Neural progenitor cell (in vitro differentiated cells): ENCODE measurements at regions not wholly inside any gene's neighbourhood (a gene's known extent, or its start where the extent isn't known, plus 50 kb on each side); places are given as distances from the start of the nearest gene placed in this dataset.
"Not testable (repeated sequence)": the region's sequence is repeated elsewhere in the genome, so short reads cannot be mapped to it uniquely, and the experiment has no call there.

Source experiments
- DNase-seq: peaks from one replicate; pipeline ENCODE4 v3.0.0-alpha.2; 2016; ENCODE audit warnings: low spot score
- H2AFZ ChIP-seq: fragments of 200-600 bp; sonication (generic); replicated peaks from 2 replicates; pipeline ENCODE4 v1.6.1; 2016; ENCODE audit warnings: antibody characterized with exemption
- H3F3A ChIP-seq: fragments of 200-600 bp; sonication (generic); 2 replicates; pipeline ENCODE4 v1.6.1; 2016; ENCODE audit warnings: antibody characterized with exemption, low read depth
- H3K27ac ChIP-seq: fragments of 200-600 bp; sonication (generic); 2 replicates; pipeline ENCODE4 v1.5.1; 2016; ENCODE audit warnings: mild to moderate bottlenecking
- H3K27me3 ChIP-seq: fragments of 200-600 bp; sonication (generic); 2 replicates; pipeline ENCODE4 v1.6.1; 2016; ENCODE audit warnings: mild to moderate bottlenecking, moderate library complexity
- H3K36me3 ChIP-seq: fragments of 200-600 bp; sonication (generic); 2 replicates; pipeline ENCODE4 v1.5.1; 2016
- H3K4me1 ChIP-seq: fragments of 200-600 bp; sonication (generic); 2 replicates; pipeline ENCODE4 v1.6.1; 2016; ENCODE audit warnings: mixed run types
- H3K4me2 ChIP-seq: fragments of 200-600 bp; sonication (generic); 2 replicates; pipeline ENCODE4 v1.6.1; 2016
- H3K4me3 ChIP-seq: fragments of 200-600 bp; sonication (generic); 2 replicates; pipeline ENCODE4 v1.5.1; 2016
- H3K79me2 ChIP-seq: fragments of 200-600 bp; sonication (generic); 2 replicates; pipeline ENCODE4 v1.6.1; 2016; ENCODE audit warnings: low read depth
- H3K9ac ChIP-seq: fragments of 200-600 bp; sonication (generic); 2 replicates; pipeline ENCODE4 v1.6.1; 2016
- H3K9me3 ChIP-seq: fragments of 200-600 bp; sonication (generic); 2 replicates; pipeline ENCODE4 v1.5.1; 2016; ENCODE audit warnings: low read depth
- H4K20me1 ChIP-seq: fragments of 200-600 bp; sonication (generic); 2 replicates; pipeline ENCODE4 v1.6.1; 2016; ENCODE audit warnings: low read depth
- H3K27ac Mint-ChIP-seq: 3 replicates; pipeline ENCODE4 v1.8.0; 2021; ENCODE audit warnings: mixed read lengths
- H3K27me3 Mint-ChIP-seq: 2 replicates; pipeline ENCODE4 v1.8.0; 2022; ENCODE audit warnings: low read depth, mild to moderate bottlenecking, inconsistent platforms, moderate library complexity, mixed read lengths; ENCODE audit not compliant: insufficient read depth
- H3K36me3 Mint-ChIP-seq: 3 replicates; pipeline ENCODE4 v1.8.0; 2021; ENCODE audit warnings: mixed read lengths
- H3K4me1 Mint-ChIP-seq: 3 replicates; pipeline ENCODE4 v1.8.0; 2021; ENCODE audit warnings: mixed read lengths
- H3K4me3 Mint-ChIP-seq: 3 replicates; pipeline ENCODE4 v1.8.0; 2021; ENCODE audit warnings: mild to moderate bottlenecking, moderate library complexity, mixed read lengths
- H3K9me3 Mint-ChIP-seq: 3 replicates; pipeline ENCODE4 v1.8.0; 2020; ENCODE audit warnings: mixed read lengths
- EZH2 ChIP-seq: fragments of 200-600 bp; sonication (generic); IDR thresholded peaks from 2 replicates; pipeline ENCODE4 v1.6.1; 2017; ENCODE audit warnings: antibody characterized with exemption, mild to moderate bottlenecking, moderate library complexity
- EZH2phosphoT487 ChIP-seq: fragments of 200-600 bp; sonication (generic); IDR thresholded peaks from 2 replicates; pipeline ENCODE4 v1.6.1; 2017; ENCODE audit warnings: antibody characterized with exemption
- TF ChIP-seq, protein P1 (sequence below): fragments of 200-600 bp; sonication (generic); IDR thresholded peaks from 2 replicates; pipeline ENCODE4 v1.5.1; 2017; ENCODE audit warnings: antibody characterized with exemption, mild to moderate bottlenecking

DNA sequence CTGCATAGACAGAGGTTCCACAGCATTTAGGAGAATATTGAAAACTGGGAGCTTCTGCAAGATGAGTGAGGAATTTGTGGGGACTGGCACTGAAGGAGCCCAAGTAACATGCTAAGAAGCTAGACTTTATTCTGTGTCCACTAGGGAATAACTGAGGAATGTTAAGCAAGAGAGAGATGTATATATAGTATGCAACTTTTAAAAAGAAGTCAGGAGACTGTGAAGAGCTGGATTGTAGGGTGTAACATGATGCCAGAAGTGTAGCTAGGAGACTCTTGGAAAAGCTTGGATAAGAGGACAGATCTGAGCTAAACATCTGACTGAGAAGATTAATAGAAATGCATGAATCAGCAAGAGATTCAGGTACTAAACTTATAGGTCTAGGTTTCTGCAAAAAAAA, 270.6 kb upstream of the MMADHC start:
- Histone ChIP-seq H4K20me1 (no peaks in the 10 kb centered on the region), H3K4me1 (no peaks in the 10 kb centered on the region), H2AFZ (peak overlapping the region; percentile 6), H3K27ac (no peak overlapping the region), H3K27me3 (no peaks in the 10 kb centered on the region), H3K9me3 (peaks cover 5% of the 10 kb centered on the region), H3K36me3 (no peaks in the 10 kb centered on the region), H3K9ac (no peak overlapping the region), H3K79me2 (no peaks in the 10 kb centered on the region), H3K4me2 (no peak overlapping the region), H3K4me3 (no peak overlapping the region), H3F3A (no peaks in the 10 kb centered on the region)
- no peak for TF ChIP-seq EZH2
- TF ChIP-seq, protein P1, sequence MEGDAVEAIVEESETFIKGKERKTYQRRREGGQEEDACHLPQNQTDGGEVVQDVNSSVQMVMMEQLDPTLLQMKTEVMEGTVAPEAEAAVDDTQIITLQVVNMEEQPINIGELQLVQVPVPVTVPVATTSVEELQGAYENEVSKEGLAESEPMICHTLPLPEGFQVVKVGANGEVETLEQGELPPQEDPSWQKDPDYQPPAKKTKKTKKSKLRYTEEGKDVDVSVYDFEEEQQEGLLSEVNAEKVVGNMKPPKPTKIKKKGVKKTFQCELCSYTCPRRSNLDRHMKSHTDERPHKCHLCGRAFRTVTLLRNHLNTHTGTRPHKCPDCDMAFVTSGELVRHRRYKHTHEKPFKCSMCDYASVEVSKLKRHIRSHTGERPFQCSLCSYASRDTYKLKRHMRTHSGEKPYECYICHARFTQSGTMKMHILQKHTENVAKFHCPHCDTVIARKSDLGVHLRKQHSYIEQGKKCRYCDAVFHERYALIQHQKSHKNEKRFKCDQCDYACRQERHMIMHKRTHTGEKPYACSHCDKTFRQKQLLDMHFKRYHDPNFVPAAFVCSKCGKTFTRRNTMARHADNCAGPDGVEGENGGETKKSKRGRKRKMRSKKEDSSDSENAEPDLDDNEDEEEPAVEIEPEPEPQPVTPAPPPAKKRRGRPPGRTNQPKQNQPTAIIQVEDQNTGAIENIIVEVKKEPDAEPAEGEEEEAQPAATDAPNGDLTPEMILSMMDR = no peak
- no peak for TF ChIP-seq EZH2phosphoT487
- Mint-ChIP-seq H3K4me3 (no peak overlapping the region), H3K4me1 (no peaks in the 10 kb centered on the region), H3K9me3 (peaks cover 12% of the 10 kb centered on the region), H3K27ac (no peak overlapping the region), H3K36me3 (no peaks in the 10 kb centered on the region), H3K27me3 (peaks cover 4% of the 10 kb centered on the region)
- DNase-seq = no peak

DNA sequence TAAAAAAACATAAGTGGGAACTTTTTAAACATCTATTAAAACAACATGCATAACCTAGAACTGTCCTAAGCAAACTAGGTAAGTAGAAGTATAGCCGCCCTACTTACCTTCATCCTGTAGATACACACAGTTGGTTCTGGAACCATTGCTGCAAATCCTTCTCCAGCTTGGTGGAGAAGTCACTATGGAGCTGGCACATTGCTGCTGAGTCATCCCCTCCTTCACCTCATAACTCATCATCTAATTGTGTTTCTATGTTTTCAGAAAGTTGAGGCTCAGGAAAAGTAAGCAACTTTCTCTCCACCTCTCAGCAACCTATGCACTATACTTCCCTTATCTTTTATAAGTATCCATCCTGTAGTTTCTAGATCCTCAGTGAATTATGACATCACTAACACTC, 269.8 kb upstream of the MMADHC start:
- Mint-ChIP-seq H3K27ac (no peak overlapping the region), H3K4me3 (no peak overlapping the region), H3K9me3 (peaks cover 9% of the 10 kb centered on the region), H3K4me1 (no peaks in the 10 kb centered on the region), H3K27me3 (peaks cover 4% of the 10 kb centered on the region), H3K36me3 (no peaks in the 10 kb centered on the region)
- Histone ChIP-seq H3K36me3 (no peaks in the 10 kb centered on the region), H3K79me2 (no peaks in the 10 kb centered on the region), H3K9ac (no peak overlapping the region), H3K4me3 (no peak overlapping the region), H3K27ac (no peak overlapping the region), H2AFZ (no peak overlapping the region), H3F3A (no peaks in the 10 kb centered on the region), H3K27me3 (no peaks in the 10 kb centered on the region), H4K20me1 (no peaks in the 10 kb centered on the region), H3K9me3 (no peaks in the 10 kb centered on the region), H3K4me2 (no peak overlapping the region), H3K4me1 (no peaks in the 10 kb centered on the region)
- no peak for DNase-seq
- TF ChIP-seq EZH2phosphoT487 (no peak), EZH2 (no peak)
- TF ChIP-seq, protein P1 = no peak

DNA sequence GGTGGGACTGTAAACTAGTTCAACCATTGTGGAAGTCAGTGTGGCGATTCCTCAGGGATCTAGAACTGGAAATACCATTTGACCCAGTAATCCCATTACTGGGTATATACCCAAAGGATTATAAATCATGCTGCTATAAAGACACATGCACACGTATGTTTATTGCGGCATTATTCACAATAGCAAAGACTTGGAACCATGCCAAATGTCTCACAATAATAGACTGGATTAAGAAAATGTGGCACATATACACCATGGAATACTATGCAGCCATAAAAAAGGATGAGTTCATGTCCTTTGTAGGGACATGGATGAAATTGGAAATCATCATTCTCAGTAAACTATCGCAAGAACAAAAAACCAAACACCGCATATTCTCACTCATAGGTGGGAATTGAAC, 268.3 kb upstream of the MMADHC start:
- H3K27me3 ChIP-seq, H3K27ac Mint-ChIP-seq, H4K20me1 ChIP-seq, H3K36me3 ChIP-seq, H3K4me2 ChIP-seq, H3F3A ChIP-seq, H3K36me3 Mint-ChIP-seq, DNase-seq, H3K9me3 Mint-ChIP-seq, H3K27me3 Mint-ChIP-seq, H2AFZ ChIP-seq, H3K27ac ChIP-seq, H3K9me3 ChIP-seq, H3K9ac ChIP-seq, H3K4me3 Mint-ChIP-seq, H3K4me1 ChIP-seq, H3K79me2 ChIP-seq, H3K4me3 ChIP-seq, H3K4me1 Mint-ChIP-seq: not testable (repeated sequence)

DNA sequence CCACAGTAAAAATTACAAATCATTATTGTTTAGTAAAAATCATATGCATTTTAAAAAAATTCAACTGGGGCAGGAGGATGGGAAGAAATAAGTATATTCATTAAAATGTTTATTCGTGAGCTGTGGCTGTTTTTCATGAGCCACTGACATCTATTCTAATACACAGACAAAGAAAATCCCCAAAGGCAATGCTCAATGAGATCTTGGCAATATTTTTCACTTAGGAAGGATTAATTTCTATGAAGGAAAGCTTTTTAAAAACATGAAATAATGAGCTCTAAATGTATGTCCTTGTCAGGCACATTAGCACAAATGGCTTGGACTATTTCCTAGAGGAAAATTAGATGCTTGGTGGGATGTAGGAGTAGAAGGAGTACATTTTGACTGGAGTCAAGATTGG, 262.0 kb upstream of the MMADHC start:
- Histone ChIP-seq H3K79me2 (no peaks in the 10 kb centered on the region), H3K36me3 (no peaks in the 10 kb centered on the region), H3K9ac (no peak overlapping the region), H2AFZ (no peak overlapping the region), H3K4me2 (no peak overlapping the region), H3K27ac (no peak overlapping the region), H4K20me1 (no peaks in the 10 kb centered on the region), H3K4me3 (no peak overlapping the region), H3F3A (no peaks in the 10 kb centered on the region), H3K4me1 (no peaks in the 10 kb centered on the region), H3K9me3 (no peaks in the 10 kb centered on the region), H3K27me3 (no peaks in the 10 kb centered on the region)
- peaks cover 6% of the 10 kb centered on the region for H3K4me1 Mint-ChIP-seq
- H3K9me3 Mint-ChIP-seq = peaks cover 12% of the 10 kb centered on the region
- no peaks in the 10 kb centered on the region for H3K36me3 Mint-ChIP-seq
- peaks cover 5% of the 10 kb centered on the region for H3K27me3 Mint-ChIP-seq
- no peak for TF ChIP-seq EZH2phosphoT487
- no peak for TF ChIP-seq EZH2
- TF ChIP-seq, protein P1 = no peak
- DNase-seq = no peak
- H3K4me3 Mint-ChIP-seq = no peak overlapping the region
- H3K27ac Mint-ChIP-seq = no peak overlapping the region
